ENCODE measurements at regions not wholly inside any gene's neighbourhood (a gene's known extent, or its start where the extent isn't known, plus 50 kb on each side); places are given as distances from the start of the nearest gene placed in this dataset.

DNA sequence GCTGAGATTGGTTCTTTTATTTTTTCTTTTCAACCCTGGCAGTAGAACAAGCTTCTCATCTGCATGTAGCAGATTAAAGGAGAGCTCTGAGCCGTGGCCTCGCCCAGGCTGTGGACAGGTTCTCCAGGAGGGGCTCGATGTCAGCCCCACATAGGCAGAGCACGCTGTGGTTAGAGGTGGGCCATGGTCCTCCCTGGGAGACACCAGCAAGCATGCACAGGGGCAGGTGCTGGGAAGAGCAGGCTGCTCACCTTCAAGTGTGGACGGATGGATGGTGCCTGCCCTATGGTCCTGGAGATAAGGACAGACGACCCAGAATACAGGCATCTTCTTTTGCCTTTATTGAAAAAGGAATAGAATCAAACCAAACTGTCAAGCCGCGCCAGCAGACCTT lies 634.8 kb downstream of the BRD1 start:
- Histone ChIP-seq H3K4me3 (ENCODE audit: low read depth, low read length) (no peak overlapping the region), H3K27ac (ENCODE audit: extremely low read depth, low read depth, low read length) (no peak overlapping the region), H3K36me3 (ENCODE audit: control insufficient read depth in 2 of 2, insufficient read depth in 1 of 2, low read length in 2 of 2) (no peaks in the 10 kb centered on the region), H3K4me1 (ENCODE audit: control insufficient read depth, insufficient read depth, low read length) (no peaks in the 10 kb centered on the region), H3K9me3 (ENCODE audit: control insufficient read depth, insufficient read depth, low read depth, low read length) (no peaks in the 10 kb centered on the region)
- POLR2A ChIA-PET: no interaction called here
- CTCF ChIA-PET: no interaction called here
- TF ChIP-seq, protein P1, sequence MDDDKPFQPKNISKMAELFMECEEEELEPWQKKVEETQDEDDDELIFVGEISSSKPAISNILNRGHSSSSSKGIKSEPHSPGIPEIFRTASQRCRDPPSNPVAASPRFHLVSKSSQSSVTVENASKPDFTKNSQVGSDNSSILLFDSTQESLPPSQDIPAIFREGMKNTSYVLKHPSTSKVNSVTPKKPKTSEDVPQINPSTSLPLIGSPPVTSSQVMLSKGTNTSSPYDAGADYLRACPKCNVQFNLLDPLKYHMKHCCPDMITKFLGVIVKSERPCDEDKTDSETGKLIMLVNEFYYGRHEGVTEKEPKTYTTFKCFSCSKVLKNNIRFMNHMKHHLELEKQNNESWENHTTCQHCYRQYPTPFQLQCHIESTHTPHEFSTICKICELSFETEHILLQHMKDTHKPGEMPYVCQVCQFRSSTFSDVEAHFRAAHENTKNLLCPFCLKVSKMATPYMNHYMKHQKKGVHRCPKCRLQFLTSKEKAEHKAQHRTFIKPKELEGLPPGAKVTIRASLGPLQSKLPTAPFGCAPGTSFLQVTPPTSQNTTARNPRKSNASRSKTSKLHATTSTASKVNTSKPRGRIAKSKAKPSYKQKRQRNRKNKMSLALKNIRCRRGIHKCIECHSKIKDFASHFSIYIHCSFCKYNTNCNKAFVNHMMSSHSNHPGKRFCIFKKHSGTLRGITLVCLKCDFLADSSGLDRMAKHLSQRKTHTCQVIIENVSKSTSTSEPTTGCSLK (tag by site-specific recombination; IDR thresholded peaks at IDR 0.05): no peak
- no peak for TF ChIP-seq RBAK (tag by site-specific recombination; IDR thresholded peaks at IDR 0.05)
- TF ChIP-seq, protein P2, sequence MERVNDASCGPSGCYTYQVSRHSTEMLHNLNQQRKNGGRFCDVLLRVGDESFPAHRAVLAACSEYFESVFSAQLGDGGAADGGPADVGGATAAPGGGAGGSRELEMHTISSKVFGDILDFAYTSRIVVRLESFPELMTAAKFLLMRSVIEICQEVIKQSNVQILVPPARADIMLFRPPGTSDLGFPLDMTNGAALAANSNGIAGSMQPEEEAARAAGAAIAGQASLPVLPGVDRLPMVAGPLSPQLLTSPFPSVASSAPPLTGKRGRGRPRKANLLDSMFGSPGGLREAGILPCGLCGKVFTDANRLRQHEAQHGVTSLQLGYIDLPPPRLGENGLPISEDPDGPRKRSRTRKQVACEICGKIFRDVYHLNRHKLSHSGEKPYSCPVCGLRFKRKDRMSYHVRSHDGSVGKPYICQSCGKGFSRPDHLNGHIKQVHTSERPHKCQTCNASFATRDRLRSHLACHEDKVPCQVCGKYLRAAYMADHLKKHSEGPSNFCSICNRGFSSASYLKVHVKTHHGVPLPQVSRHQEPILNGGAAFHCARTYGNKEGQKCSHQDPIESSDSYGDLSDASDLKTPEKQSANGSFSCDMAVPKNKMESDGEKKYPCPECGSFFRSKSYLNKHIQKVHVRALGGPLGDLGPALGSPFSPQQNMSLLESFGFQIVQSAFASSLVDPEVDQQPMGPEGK (tag by site-specific recombination; IDR thresholded peaks at IDR 0.05): no peak
- TF ChIP-seq ZNF10 (tag by site-specific recombination; IDR thresholded peaks at IDR 0.05): no peak
- TF ChIP-seq ZNF596 (tag by site-specific recombination; IDR thresholded peaks at IDR 0.05): no peak
- TF ChIP-seq ZNF747 (tag by site-specific recombination; IDR thresholded peaks at IDR 0.05): no peak
- no peak for TF ChIP-seq ZBTB8A (tag by site-specific recombination; IDR thresholded peaks at IDR 0.05)
- TF ChIP-seq, protein P3, sequence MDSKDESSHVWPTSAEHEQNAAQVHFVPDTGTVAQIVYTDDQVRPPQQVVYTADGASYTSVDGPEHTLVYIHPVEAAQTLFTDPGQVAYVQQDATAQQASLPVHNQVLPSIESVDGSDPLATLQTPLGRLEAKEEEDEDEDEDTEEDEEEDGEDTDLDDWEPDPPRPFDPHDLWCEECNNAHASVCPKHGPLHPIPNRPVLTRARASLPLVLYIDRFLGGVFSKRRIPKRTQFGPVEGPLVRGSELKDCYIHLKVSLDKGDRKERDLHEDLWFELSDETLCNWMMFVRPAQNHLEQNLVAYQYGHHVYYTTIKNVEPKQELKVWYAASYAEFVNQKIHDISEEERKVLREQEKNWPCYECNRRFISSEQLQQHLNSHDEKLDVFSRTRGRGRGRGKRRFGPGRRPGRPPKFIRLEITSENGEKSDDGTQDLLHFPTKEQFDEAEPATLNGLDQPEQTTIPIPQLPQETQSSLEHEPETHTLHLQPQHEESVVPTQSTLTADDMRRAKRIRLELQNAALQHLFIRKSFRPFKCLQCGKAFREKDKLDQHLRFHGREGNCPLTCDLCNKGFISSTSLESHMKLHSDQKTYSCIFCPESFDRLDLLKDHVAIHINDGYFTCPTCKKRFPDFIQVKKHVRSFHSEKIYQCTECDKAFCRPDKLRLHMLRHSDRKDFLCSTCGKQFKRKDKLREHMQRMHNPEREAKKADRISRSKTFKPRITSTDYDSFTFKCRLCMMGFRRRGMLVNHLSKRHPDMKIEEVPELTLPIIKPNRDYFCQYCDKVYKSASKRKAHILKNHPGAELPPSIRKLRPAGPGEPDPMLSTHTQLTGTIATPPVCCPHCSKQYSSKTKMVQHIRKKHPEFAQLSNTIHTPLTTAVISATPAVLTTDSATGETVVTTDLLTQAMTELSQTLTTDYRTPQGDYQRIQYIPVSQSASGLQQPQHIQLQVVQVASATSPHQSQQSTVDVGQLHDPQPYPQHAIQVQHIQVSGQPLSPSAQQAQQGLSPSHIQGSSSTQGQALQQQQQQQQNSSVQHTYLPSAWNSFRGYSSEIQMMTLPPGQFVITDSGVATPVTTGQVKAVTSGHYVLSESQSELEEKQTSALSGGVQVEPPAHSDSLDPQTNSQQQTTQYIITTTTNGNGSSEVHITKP (tag by site-specific recombination; IDR thresholded peaks at IDR 0.05): no peak
- no peak for TF ChIP-seq ZNF600 (tag by site-specific recombination; IDR thresholded peaks at IDR 0.05)
- TF ChIP-seq MZF1 (tag by site-specific recombination; IDR thresholded peaks at IDR 0.05; ENCODE audit: borderline replicate concordance): no peak
- no peak for TF ChIP-seq REPIN1 (tag by site-specific recombination; IDR thresholded peaks at IDR 0.05; ENCODE audit: low read depth)
- TF ChIP-seq SP7 (tag by site-specific recombination; IDR thresholded peaks at IDR 0.05): no peak
- no peak for TF ChIP-seq SALL2 (tag by site-specific recombination; IDR thresholded peaks at IDR 0.05; ENCODE audit: borderline replicate concordance)
- TF ChIP-seq, protein P4, sequence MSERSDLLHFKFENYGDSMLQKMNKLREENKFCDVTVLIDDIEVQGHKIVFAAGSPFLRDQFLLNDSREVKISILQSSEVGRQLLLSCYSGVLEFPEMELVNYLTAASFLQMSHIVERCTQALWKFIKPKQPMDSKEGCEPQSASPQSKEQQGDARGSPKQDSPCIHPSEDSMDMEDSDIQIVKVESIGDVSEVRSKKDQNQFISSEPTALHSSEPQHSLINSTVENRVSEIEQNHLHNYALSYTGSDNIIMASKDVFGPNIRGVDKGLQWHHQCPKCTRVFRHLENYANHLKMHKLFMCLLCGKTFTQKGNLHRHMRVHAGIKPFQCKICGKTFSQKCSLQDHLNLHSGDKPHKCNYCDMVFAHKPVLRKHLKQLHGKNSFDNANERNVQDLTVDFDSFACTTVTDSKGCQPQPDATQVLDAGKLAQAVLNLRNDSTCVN (tag by site-specific recombination; optimal IDR thresholded peaks at IDR 0.05): no peak
- no peak for TF ChIP-seq HOXA7 (CRISPR knock-in tag; IDR thresholded peaks at IDR 0.05; ENCODE audit: borderline replicate concordance)
- TF ChIP-seq ZNF654 (tag by site-specific recombination; IDR thresholded peaks at IDR 0.05; ENCODE audit: low read depth): no peak
- TF ChIP-seq ZBTB7A (tag by site-specific recombination; IDR thresholded peaks at IDR 0.05; ENCODE audit: low read depth): no peak
